PC-9 (cell line): ENCODE measurements at regions not wholly inside any gene's neighbourhood (a gene's known extent, or its start where the extent isn't known, plus 50 kb on each side); places are given as distances from the start of the nearest gene placed in this dataset.

ENCODE experiments used
- BruUV-seq: library from RNA; stranded (reverse); fragments of 400-500 nt; replicated peaks from 2 replicates; lab custom pipeline; 2021; lab: Mats Ljungman, UMichigan
- CTCF ChIA-PET: fragments of 300-600 bp; sonication (Branson Sonifier 250); formaldehyde crosslinking; loops from one replicate; lab custom pipeline; 2022; ENCODE audit warnings: antibody characterized with exemption; lab: Charles Lee
- POLR2A ChIA-PET: fragments of 300-600 bp; sonication (Branson Sonifier 250); formaldehyde crosslinking; loops from one replicate; lab custom pipeline; 2022; ENCODE audit warnings: antibody characterized with exemption; ENCODE audit not compliant: unreplicated experiment; lab: Charles Lee
- DNase-seq, 2 experiments: peaks; one replicate each; pipeline versions ENCODE4 v3.0.0 to v3.0.0-alpha.2; 2015 to 2022; ENCODE audit warnings: mixed read lengths in 1 of 2
- H2AFZ ChIP-seq: fragments of 200-600 bp; sonication (generic); 2 replicates; pipeline ENCODE4 v1.8.1; 2017; ENCODE audit warnings: antibody characterized with exemption
- H3F3A ChIP-seq: fragments of 200-600 bp; sonication (generic); 2 replicates; pipeline ENCODE4 v1.8.1; 2017; ENCODE audit warnings: antibody characterized with exemption, mild to moderate bottlenecking, low read depth; ENCODE audit not compliant: insufficient read depth
- H3K27ac ChIP-seq: fragments of 200-600 bp; sonication (generic); 2 replicates; pipeline ENCODE4 v1.6.1; 2016; ENCODE audit warnings: mixed run types
- H3K27me3 ChIP-seq: fragments of 200-600 bp; sonication (generic); 2 replicates; pipeline ENCODE4 v1.6.1; 2016; ENCODE audit warnings: low read depth, mixed run types; ENCODE audit not compliant: insufficient read depth
- H3K36me3 ChIP-seq: fragments of 200-600 bp; sonication (generic); 2 replicates; pipeline ENCODE4 v1.6.1; 2016; ENCODE audit warnings: low read depth, mixed run types
- H3K4me1 ChIP-seq: fragments of 200-600 bp; sonication (generic); replicated peaks from 2 replicates; pipeline ENCODE4 v1.6.1; 2016; ENCODE audit warnings: mixed run types; ENCODE audit not compliant: insufficient read depth
- H3K4me2 ChIP-seq: fragments of 200-600 bp; sonication (generic); 2 replicates; pipeline ENCODE4 v1.6.1; 2017; ENCODE audit warnings: mixed run types
- H3K4me3 ChIP-seq: fragments of 200-600 bp; sonication (generic); 2 replicates; pipeline ENCODE4 v1.6.1; 2016; ENCODE audit warnings: mixed run types
- H3K79me2 ChIP-seq: fragments of 200-600 bp; sonication (generic); 2 replicates; pipeline ENCODE4 v1.6.1; 2017; ENCODE audit warnings: low read depth, mixed run types
- H3K9me2 ChIP-seq: fragments of 200-600 bp; sonication (generic); 2 replicates; pipeline ENCODE4 v1.8.1; 2017; ENCODE audit warnings: mild to moderate bottlenecking; ENCODE audit not compliant: insufficient read depth
- H3K9me3 ChIP-seq: fragments of 200-600 bp; sonication (generic); 2 replicates; pipeline ENCODE4 v1.8.1; 2016; ENCODE audit warnings: low read depth; ENCODE audit not compliant: insufficient read depth
- H4K20me1 ChIP-seq: fragments of 200-600 bp; sonication (generic); 2 replicates; pipeline ENCODE4 v1.8.1; 2017; ENCODE audit not compliant: insufficient read depth
- EZH2 ChIP-seq: fragments of 200-600 bp; sonication (generic); IDR thresholded peaks from 2 replicates; pipeline ENCODE4 v1.8.0; 2017; ENCODE audit warnings: antibody characterized with exemption, low read depth
- intact Hi-C: fragments of 100-400 bp; cut with micrococcal nuclease; formaldehyde crosslinking; loops from one replicate; pipeline ENCODE4 v1.10.0; 2022; ENCODE audit not compliant: unreplicated experiment
- TF ChIP-seq, protein P1 (sequence below): fragments of 200-600 bp; sonication (generic); conservative IDR thresholded peaks from 2 replicates; pipeline ENCODE4 v1.6.1; 2017; ENCODE audit warnings: mixed run types, antibody characterized with exemption, mild to moderate bottlenecking, moderate library complexity

GRCh38 chr4:188414441-188414840, 275.2 kb downstream of the TRIML1 start:
- Histone ChIP-seq H3K4me1 (no peaks in the 10 kb centered on the region), H3K9me2 (no peaks in the 10 kb centered on the region), H3K9me3 (no peaks in the 10 kb centered on the region), H4K20me1 (no peaks in the 10 kb centered on the region), H3K27me3 (no peaks in the 10 kb centered on the region), H3K4me3 (no peak overlapping the region), H3F3A (no peaks in the 10 kb centered on the region), H3K4me2 (no peak overlapping the region), H3K27ac (no peak overlapping the region), H3K79me2 (no peaks in the 10 kb centered on the region), H2AFZ (no peak overlapping the region), H3K36me3 (no peaks in the 10 kb centered on the region)
- BruUV-seq: no TSS peak
- ChIA-PET CTCF (no interaction called here), POLR2A (no interaction called here)
- intact Hi-C loops: no loop called here
- DNase-seq: no peak
- TF ChIP-seq EZH2: no peak
- TF ChIP-seq, protein P1, sequence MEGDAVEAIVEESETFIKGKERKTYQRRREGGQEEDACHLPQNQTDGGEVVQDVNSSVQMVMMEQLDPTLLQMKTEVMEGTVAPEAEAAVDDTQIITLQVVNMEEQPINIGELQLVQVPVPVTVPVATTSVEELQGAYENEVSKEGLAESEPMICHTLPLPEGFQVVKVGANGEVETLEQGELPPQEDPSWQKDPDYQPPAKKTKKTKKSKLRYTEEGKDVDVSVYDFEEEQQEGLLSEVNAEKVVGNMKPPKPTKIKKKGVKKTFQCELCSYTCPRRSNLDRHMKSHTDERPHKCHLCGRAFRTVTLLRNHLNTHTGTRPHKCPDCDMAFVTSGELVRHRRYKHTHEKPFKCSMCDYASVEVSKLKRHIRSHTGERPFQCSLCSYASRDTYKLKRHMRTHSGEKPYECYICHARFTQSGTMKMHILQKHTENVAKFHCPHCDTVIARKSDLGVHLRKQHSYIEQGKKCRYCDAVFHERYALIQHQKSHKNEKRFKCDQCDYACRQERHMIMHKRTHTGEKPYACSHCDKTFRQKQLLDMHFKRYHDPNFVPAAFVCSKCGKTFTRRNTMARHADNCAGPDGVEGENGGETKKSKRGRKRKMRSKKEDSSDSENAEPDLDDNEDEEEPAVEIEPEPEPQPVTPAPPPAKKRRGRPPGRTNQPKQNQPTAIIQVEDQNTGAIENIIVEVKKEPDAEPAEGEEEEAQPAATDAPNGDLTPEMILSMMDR: no peak

DNA sequence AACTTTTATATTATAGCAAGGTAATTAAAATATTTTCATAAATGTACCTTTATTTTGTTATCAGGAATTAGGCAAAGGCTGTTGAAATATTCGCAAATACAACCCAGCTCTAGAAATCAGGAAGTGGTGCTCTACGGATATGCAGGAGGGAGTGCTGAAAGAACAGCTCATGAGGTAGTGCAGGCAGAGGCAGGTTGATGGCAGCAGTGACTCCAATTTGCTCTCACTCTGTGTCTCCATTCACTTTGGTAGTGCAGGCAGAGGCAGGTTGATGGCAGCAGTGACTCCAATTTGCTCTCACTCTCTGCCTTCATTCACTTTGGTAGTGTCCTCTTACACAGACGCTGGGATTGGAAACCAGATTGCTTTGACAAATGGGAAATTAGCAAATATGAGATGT, 277.9 kb downstream of the TRIML1 start:
- intact Hi-C loops: no loop called here
- ChIA-PET CTCF (interaction anchor here (0.7 kb wide), 1 partner anchor 84 kb away, joined by 3 read pairs; no protein-coding TSS in a partner anchor), POLR2A (no interaction called here)
- TF ChIP-seq, protein P1: no peak
- no peak for TF ChIP-seq EZH2
- Histone ChIP-seq H3K4me1 (no peaks in the 10 kb centered on the region), H3K27me3 (no peaks in the 10 kb centered on the region), H3K4me3 (no peak overlapping the region), H3F3A (no peaks in the 10 kb centered on the region), H3K9me3 (no peaks in the 10 kb centered on the region), H3K36me3 (no peaks in the 10 kb centered on the region), H2AFZ (no peak overlapping the region), H3K4me2 (no peak overlapping the region), H3K79me2 (no peaks in the 10 kb centered on the region), H3K27ac (no peak overlapping the region), H4K20me1 (no peaks in the 10 kb centered on the region), H3K9me2 (no peaks in the 10 kb centered on the region)
- BruUV-seq: no TSS peak
- peak in 1 of 2 experiments; percentile 5 for DNase-seq

DNA sequence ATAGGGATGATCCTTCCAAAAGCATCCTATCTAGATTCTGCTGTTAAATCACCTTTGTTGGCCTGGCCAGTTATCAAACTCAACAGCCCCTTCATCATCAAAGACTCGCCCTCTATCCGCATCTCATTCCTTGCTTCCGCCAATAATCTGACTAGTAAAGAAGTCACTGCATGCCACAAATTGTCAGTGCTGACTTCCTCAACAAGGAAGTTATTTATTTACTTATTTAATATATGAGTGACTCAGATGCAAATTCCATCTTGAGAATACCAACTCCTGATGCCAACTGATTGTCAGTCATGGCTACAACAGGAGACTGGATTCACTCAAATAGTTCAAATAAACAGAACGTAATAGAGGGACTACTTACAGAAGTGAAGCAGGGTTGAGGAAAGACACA, 283.8 kb downstream of the TRIML1 start:
- H4K20me1 ChIP-seq: no peaks in the 10 kb centered on the region
- no peaks in the 10 kb centered on the region for H3K9me2 ChIP-seq
- ChIA-PET POLR2A (no interaction called here), CTCF (interaction anchor here (0.6 kb wide), 1 partner anchor 27 kb away, joined by 3 read pairs; no protein-coding TSS in a partner anchor)
- no peak overlapping the region for H3K27ac ChIP-seq
- no peaks in the 10 kb centered on the region for H3K4me1 ChIP-seq
- no peak overlapping the region for H3K4me3 ChIP-seq
- no peak overlapping the region for H2AFZ ChIP-seq
- DNase-seq: peak in 1 of 2 experiments; percentile 50
- intact Hi-C loops: no loop called here
- no peaks in the 10 kb centered on the region for H3K36me3 ChIP-seq
- no peak overlapping the region for H3K4me2 ChIP-seq
- no peaks in the 10 kb centered on the region for H3K27me3 ChIP-seq
- H3K79me2 ChIP-seq: no peaks in the 10 kb centered on the region
- no peaks in the 10 kb centered on the region for H3F3A ChIP-seq
- BruUV-seq: no TSS peak
- H3K9me3 ChIP-seq: no peaks in the 10 kb centered on the region
- TF ChIP-seq EZH2: no peak
- TF ChIP-seq, protein P1: no peak
